Suprapubic skin (tissue), 4 donors: ENCODE measurements at regions not wholly inside any gene's neighbourhood (a gene's known extent, or its start where the extent isn't known, plus 50 kb on each side); places are given as distances from the start of the nearest gene placed in this dataset.

ENCODE experiments used
- DNase-seq, 2 donors: peaks; one replicate each; pipeline ENCODE4 v3.0.0-alpha.2; 2019; ENCODE audit warnings: low spot score in 2 of 2
- H3K27ac ChIP-seq: fragments of 200-600 bp; sonication (generic); one replicate; pipeline ENCODE4 v1.5.1; 2019
- H3K27me3 ChIP-seq: fragments of 200-600 bp; sonication (generic); one replicate; pipeline ENCODE4 v1.5.1; 2019
- H3K36me3 ChIP-seq: fragments of 200-600 bp; sonication (generic); one replicate; pipeline ENCODE4 v1.5.1; 2019
- H3K4me1 ChIP-seq: fragments of 200-600 bp; sonication (generic); one replicate; pipeline ENCODE4 v1.5.1; 2019
- H3K4me3 ChIP-seq: fragments of 200-600 bp; sonication (generic); one replicate; pipeline ENCODE4 v1.5.1; 2019; ENCODE audit warnings: mild to moderate bottlenecking
- H3K9me3 ChIP-seq: fragments of 200-600 bp; sonication (generic); one replicate; pipeline ENCODE4 v1.5.1; 2019
- EP300 ChIP-seq: sonication (generic); formaldehyde crosslinking; IDR thresholded peaks from one replicate; pipeline ENCODE4 v1.6.1; 2017; ENCODE audit warnings: antibody characterized with exemption
- POLR2A ChIP-seq, 2 donors: fragments of 450-650 bp; IDR thresholded peaks; one replicate each; pipeline ENCODE4 v1.6.1; 2017; ENCODE audit warnings: antibody characterized with exemption in 2 of 2, mild to moderate bottlenecking in 2 of 2, moderate library complexity in 2 of 2
- POLR2AphosphoS5 ChIP-seq, 3 donors: sonication (generic); formaldehyde crosslinking; IDR thresholded peaks; one replicate each; pipeline ENCODE4 v1.6.1; 2017; ENCODE audit warnings: antibody characterized with exemption in 3 of 3
- WGBS: methylation state at CpG from one replicate; pipeline ENCODE4 v1.1.5; 2018; 5-methylcytosine and 5-hydroxymethylcytosine counted together
- TF ChIP-seq, protein P1 (sequence below), 2 donors: fragments of 200-600 bp in 1 of 2; fragments of 450-650 bp in 1 of 2; sonication (generic) in 1 of 2; IDR thresholded peaks; one replicate each; pipeline ENCODE4 v1.5.1; 2016 to 2019; ENCODE audit warnings: antibody characterized with exemption in 2 of 2, mild to moderate bottlenecking in 1 of 2, moderate library complexity in 1 of 2

DNA sequence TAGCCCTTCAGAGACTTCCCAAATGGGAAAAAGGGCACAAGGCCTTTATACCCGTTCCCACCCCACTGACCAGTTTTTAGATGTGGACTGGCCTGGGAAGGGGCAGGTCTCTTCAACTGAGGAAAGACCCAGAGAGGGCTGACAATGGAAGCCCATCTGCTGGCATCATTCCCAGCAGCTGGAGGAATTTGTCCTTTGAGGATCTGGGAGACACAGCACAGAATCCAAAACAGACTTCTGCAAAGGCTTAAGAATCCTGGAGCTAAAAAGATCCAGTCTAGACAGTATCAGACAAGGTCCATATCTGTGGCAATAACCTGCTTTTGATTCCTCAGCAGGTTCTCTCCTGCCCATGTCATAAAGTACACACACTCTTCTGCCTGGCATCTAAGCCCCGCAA lies 329.2 kb downstream of the TMEM167A start:
- H3K27ac ChIP-seq, result no peak overlapping the region
- H3K27me3 ChIP-seq, result no peaks in the 10 kb centered on the region
- no peak overlapping the region for H3K4me3 ChIP-seq

DNA sequence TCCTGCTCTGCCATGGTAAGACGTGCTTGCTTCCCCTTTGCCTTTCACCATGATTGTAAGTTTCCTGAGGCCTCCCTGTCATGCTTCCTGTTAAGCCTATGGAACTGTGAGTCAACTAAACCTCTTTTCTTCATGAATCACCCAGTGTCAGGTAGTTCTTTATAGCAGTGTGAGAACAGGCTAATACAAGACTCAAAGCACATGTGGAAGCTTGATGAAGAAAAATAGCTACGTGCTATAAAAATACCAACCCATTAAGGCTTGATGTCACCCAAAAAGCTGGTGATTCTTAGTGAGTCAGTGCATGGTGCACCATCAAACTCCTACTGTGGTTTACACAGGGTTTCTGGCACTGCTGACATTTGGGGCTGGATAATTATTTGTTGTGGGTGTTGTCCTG lies 332.2 kb downstream of the TMEM167A start:
- WGBS, result 88% methylated on average over 2 of the region's 2 CpGs
- H3K4me3 ChIP-seq, result no peak overlapping the region
- no peaks in the 10 kb centered on the region for H3K4me1 ChIP-seq
- DNase-seq, result no peak
- H3K27ac ChIP-seq, result no peak overlapping the region
- no peaks in the 10 kb centered on the region for H3K27me3 ChIP-seq
- no peaks in the 10 kb centered on the region for H3K36me3 ChIP-seq
- no peak for TF ChIP-seq EP300
- TF ChIP-seq POLR2AphosphoS5 (IDR thresholded peaks at IDR 0.05), result no peak
- TF ChIP-seq, protein P1, sequence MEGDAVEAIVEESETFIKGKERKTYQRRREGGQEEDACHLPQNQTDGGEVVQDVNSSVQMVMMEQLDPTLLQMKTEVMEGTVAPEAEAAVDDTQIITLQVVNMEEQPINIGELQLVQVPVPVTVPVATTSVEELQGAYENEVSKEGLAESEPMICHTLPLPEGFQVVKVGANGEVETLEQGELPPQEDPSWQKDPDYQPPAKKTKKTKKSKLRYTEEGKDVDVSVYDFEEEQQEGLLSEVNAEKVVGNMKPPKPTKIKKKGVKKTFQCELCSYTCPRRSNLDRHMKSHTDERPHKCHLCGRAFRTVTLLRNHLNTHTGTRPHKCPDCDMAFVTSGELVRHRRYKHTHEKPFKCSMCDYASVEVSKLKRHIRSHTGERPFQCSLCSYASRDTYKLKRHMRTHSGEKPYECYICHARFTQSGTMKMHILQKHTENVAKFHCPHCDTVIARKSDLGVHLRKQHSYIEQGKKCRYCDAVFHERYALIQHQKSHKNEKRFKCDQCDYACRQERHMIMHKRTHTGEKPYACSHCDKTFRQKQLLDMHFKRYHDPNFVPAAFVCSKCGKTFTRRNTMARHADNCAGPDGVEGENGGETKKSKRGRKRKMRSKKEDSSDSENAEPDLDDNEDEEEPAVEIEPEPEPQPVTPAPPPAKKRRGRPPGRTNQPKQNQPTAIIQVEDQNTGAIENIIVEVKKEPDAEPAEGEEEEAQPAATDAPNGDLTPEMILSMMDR (IDR thresholded peaks at IDR 0.05), result no peak
- TF ChIP-seq POLR2A (IDR thresholded peaks at IDR 0.05), result no peak
- no peaks in the 10 kb centered on the region for H3K9me3 ChIP-seq

More for the DNA sequence above, 329.2 kb downstream of the TMEM167A start:
- Histone ChIP-seq H3K4me1 (no peaks in the 10 kb centered on the region), H3K36me3 (no peaks in the 10 kb centered on the region), H3K9me3 (no peaks in the 10 kb centered on the region)
- no peak for TF ChIP-seq POLR2AphosphoS5 (IDR thresholded peaks at IDR 0.05)
- no peak for TF ChIP-seq EP300
- TF ChIP-seq, protein P1 (IDR thresholded peaks at IDR 0.05), result no peak
- no peak for TF ChIP-seq POLR2A (IDR thresholded peaks at IDR 0.05)
- no peak for DNase-seq
- WGBS, result 73% methylated on average over 2 of the region's 2 CpGs

DNA sequence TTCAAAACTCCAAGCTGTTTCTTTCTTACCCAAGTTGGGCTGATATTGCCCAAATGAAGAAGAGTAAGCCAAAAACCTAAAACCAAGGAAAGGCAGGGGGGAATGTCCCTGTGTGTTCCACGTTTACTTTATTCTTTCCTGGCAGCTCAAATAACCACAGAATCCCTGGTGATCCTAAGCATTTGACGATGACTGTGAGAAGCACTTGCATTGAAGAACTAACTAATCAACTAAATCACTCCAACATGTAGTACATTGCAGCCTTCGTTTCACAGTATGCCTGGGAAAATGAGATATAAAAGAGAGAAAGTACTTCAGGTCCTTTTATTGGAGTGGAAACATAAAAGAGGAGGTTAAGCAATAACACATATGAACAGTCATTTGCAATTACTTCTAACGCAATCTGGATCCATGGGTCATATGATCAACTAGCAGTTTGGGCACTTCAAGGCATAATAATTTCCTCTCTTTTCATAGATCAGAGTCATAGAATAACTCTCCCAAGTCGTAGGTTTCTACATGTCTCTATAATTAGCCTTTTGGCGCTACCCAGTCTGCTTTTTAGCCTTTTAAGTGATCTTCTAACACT lies 338.4 kb downstream of the TMEM167A start:
- Histone ChIP-seq H3K9me3 (no peaks in the 10 kb centered on the region), H3K27ac (no peak overlapping the region), H3K27me3 (no peaks in the 10 kb centered on the region), H3K4me3 (no peak overlapping the region), H3K36me3 (no peaks in the 10 kb centered on the region), H3K4me1 (no peaks in the 10 kb centered on the region)
- TF ChIP-seq, protein P1 (IDR thresholded peaks at IDR 0.05), result no peak
- TF ChIP-seq POLR2AphosphoS5 (IDR thresholded peaks at IDR 0.05) (no peak), POLR2A (IDR thresholded peaks at IDR 0.05) (no peak), EP300 (no peak)
- 60% methylated on average over 6 of the region's 6 CpGs for WGBS
- DNase-seq, result no peak

DNA sequence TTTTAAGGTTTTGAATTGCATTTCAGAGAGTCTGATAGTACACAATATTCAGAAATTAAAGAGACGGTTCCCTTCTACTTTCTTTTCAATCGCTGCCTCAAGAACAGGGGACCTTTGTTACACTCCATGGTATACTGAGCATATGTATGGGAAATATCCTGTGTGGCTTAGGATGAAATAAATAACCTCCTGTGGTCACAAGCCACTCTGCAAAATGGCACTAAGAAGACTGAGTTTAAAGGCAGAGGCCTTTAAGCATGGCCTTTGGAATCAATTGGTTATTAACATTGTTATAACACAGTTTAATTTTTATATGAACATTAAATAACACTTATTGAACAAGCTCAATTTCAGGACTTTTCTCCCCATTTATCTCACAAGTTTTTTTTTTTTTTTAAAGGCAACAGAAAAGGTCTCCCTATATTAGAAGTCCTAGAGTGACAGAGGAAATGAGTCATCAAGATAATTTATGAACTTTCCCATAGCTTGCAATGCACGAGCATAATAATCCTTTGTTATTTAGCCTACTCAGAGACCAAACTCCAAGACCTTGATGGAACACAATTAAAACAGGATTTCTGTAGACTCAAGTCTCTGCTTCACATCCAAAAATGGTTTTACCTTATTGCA lies 341.9 kb downstream of the TMEM167A start:
- H3K9me3 ChIP-seq, result no peaks in the 10 kb centered on the region
- TF ChIP-seq EP300 (no peak), POLR2AphosphoS5 (IDR thresholded peaks at IDR 0.05) (no peak), POLR2A (IDR thresholded peaks at IDR 0.05) (no peak)
- TF ChIP-seq, protein P1 (IDR thresholded peaks at IDR 0.05), result no peak
- H3K4me1 ChIP-seq, result no peaks in the 10 kb centered on the region
- DNase-seq, result no peak
- H3K27me3 ChIP-seq, result no peaks in the 10 kb centered on the region
- no peaks in the 10 kb centered on the region for H3K36me3 ChIP-seq
- H3K27ac ChIP-seq, result no peak overlapping the region
- H3K4me3 ChIP-seq, result no peak overlapping the region
- 25% methylated on average over 3 of the region's 3 CpGs for WGBS

DNA sequence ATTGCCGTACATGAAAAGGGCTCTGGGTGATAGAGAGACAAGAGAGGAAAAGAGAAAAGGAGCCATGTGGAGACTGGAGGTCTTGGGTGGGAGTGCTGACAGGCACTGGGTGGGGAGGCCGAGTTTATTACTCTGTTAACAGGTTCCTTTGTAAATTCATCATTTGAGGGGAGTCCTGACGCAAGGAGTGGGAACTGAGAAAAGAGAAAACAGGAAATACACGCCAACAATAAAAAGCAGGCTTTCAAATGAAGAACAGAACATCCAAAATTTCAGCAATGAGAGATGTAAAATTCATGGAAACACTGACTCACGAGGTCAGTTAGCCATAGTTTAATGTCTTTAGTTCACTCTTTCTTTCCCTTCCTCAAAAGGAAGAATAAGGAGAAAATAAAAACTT lies 342.8 kb downstream of the TMEM167A start:
- Histone ChIP-seq H3K4me1 (no peaks in the 10 kb centered on the region), H3K27me3 (no peaks in the 10 kb centered on the region), H3K27ac (no peak overlapping the region), H3K4me3 (no peak overlapping the region), H3K36me3 (no peaks in the 10 kb centered on the region), H3K9me3 (no peaks in the 10 kb centered on the region)
- no peak for TF ChIP-seq EP300
- TF ChIP-seq, protein P1 (IDR thresholded peaks at IDR 0.05), result no peak
- TF ChIP-seq POLR2AphosphoS5 (IDR thresholded peaks at IDR 0.05), result no peak
- TF ChIP-seq POLR2A (IDR thresholded peaks at IDR 0.05), result no peak
- DNase-seq, result no peak
- 59% methylated on average over 5 of the region's 5 CpGs for WGBS
